Activated T-helper 1 cell treated with anti-CD3 and anti-CD28 coated beads, Interleukin-2, amount 50 U/mL, for 16 hours (primary cell): ENCODE measurements at regions not wholly inside any gene's neighbourhood (a gene's known extent, or its start where the extent isn't known, plus 50 kb on each side); places are given as distances from the start of the nearest gene placed in this dataset.

ENCODE experiments used
- DNase-seq, 2 donors: peaks; one replicate each; pipeline ENCODE4 v3.0.0-alpha.2; 2020; ENCODE audit warnings: low read depth in 1 of 2, low spot score in 1 of 2

DNA sequence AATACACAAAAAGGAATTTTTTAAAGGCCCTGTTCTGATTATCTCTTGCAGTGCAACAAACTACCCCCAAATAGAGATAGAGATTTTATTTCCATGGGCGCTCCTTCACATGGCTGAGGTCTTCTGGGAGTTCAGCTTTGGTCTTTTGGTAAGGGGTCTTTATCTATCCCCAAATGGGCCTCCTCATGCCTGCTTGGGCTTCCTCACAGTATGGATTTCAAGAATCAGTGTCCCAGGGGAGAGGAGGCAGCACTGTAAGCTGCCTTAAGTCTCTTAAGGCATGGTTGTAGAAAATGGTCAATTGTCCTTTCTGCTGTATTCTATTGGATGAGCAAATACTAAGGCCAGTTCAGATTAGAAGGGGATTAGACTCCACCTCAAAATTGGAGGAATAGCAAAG is 966.2 kb downstream of the TYW1 start:
- no peak for DNase-seq

DNA sequence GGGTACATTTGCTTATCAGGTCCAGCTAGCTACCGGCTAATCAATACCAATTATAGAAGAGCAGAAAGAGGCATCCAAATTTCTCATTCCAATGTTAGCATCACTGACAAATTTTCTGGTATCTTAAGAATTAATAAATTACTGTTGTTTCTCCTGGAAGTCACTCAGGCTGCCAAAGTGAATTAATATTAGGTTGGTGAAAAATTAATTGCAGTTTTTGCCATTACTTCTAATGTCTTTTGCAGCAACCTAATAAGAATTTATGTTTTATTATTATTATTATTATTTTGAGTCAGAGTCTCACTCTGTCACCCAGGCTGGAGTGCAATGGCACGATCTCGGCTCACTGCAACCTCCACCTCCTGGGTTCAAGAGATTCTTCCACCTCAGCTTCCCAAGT is 979.9 kb downstream of the TYW1 start:
- DNase-seq: no peak

GRCh38 chr7:67983486-67983885 is 986.9 kb downstream of the TYW1 start:
- no peak for DNase-seq

DNA sequence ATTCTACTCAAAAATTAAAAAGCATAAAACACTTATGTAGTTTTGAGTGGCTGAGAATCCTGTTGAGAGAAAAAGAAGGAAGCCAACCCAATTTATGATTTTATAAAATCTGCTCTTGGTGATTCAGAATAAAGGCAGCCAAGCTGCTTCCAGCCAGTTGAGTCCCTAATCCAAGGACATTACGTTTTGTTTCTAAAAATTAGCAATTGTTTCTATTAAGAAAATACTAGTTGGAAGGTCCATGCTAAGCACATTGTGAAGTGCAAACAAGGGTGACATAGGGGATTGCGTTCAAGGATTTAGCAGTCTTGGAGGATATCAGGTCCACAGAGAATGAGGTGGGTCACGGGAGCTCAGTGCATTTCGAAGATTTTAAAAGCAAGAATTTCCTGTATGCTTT is 987.7 kb downstream of the TYW1 start:
- no peak for DNase-seq

DNA sequence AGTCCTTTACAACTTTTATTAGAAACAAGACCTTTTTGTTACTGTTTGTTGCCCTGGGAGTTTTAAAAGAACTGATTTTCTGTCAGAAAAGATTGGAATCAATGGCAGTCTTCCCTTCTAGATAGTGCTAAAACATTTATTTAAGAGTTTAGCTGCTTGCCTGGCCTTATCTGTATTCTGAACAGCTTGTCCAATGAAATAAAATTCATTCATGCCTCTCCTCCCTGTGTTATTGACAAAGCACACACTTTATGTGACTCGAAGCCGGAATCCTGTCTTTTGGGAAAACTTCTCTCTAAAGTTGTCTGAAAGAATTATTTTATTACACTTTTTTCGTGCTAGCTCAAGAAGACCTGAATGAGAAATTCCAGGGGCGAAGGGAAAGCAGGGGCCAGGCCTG is 992.5 kb downstream of the TYW1 start:
- DNase-seq: no peak

- no peak for DNase-seq
Observed at GRCh38 chr7:67990003-67990402, 993.4 kb downstream of the TYW1 start.

DNA sequence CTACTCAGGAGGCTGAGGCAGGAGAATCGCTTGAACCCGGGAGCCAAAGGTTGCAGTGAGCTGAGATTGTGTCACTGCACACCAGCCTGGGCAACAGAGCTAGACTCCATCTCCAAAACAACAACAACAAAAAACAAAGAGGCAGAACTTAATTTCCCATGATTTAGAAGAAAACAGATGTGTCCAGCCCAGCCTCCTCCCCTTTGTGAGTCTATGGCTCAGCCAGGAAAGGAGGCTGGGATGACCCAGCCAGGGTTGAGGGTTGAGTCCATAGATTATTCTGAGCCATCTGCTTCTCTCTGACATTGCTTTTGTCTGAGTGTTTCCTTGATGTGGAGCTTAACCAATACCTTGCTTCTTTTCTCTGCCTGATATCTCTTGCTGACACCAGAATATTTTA is 994.1 kb downstream of the TYW1 start:
- DNase-seq: no peak

DNA sequence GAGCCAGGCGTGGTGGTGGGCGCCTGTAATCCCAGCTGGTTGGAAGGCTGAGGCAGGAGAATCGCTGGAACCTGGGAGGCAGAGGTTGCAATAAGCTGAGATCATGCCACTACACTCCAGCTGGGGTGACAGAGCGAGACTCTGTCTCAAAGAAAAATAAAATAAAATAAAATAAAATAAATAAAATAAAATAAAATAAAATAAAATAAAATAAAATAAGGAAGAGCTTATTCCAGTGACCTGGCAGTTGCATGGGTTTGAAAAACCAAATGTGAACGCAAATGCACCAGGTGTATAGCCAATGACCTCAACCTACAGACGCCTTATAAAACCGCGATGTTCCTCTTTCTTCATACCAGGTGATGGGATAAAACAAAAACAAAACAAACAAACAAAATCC is 995.7 kb downstream of the TYW1 start:
- DNase-seq: no peak

GRCh38 chr7:68005992-68006391 is 1009.4 kb downstream of the TYW1 start:
- no peak for DNase-seq

DNA sequence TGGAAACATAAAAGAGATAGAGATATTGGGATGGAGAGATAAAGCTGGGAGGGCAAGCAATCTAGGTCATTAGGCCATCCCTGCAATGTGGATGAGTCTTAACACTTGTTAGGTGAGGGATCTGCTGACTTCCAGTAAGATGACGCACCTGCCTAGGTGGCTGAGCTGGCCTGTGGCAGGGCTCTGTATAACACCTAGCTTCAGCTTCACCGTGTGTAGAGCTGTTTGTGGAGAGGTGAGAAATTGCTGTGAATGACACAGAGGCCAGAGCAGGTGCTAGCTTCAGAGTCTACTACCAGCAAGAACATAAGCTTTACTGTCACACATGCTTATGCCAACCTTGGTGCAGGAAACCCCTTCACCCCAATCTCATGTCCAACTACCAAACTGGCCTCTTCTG is 1010.0 kb downstream of the TYW1 start:
- DNase-seq: no peak

DNA sequence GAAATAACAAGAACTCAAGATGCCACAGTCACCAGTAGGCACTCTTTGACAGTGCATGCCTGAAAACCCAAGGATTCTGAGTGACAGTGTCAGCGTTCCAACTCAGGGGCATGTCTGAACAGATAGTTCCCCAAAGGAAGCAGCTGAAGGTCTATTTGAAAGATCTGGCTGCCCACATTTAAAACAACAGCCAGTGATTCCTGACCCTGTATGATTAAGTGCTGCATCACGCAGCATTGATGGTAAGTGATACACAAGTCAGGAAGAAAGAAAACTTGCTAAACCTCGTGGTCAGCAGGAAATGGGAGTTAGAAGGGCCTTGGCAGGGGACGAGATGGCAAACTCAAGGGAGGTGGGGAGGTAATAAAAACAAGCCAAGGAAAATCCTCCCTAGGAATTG is 1013.1 kb downstream of the TYW1 start:
- no peak for DNase-seq

DNA sequence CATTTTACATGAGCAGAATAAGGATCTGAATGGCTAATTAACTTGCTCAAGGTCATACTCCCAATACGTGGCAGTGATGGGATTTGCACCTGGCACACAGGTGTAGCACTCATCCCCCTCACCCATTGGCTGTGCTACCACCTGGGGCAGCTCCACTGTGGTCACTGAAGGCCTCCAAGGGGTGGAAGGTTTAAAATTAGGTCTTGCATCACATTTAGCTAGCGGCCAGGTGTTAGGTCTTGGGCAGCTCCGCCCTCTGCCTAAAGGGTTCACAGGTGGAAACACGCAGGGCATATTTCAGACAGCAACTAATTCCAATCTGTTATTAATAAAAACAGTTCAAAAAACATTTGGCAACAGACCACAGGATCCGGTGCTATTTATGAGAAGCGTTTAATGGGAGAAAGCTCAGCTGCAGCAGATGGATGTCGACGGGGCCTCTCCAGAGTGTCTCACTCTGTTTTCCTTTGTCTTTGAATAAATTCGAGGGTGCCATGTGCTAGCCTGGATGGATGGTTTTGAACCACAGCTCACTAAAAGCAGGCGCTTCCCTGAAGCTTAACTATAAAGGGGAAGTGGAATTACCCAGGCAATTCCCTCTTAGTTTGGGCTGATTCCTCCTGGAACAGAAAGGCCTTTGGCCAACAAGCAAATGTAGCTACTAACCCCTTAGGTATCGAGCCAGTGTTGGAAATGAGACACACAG is 1017.6 kb downstream of the TYW1 start:
- DNase-seq: no peak

DNA sequence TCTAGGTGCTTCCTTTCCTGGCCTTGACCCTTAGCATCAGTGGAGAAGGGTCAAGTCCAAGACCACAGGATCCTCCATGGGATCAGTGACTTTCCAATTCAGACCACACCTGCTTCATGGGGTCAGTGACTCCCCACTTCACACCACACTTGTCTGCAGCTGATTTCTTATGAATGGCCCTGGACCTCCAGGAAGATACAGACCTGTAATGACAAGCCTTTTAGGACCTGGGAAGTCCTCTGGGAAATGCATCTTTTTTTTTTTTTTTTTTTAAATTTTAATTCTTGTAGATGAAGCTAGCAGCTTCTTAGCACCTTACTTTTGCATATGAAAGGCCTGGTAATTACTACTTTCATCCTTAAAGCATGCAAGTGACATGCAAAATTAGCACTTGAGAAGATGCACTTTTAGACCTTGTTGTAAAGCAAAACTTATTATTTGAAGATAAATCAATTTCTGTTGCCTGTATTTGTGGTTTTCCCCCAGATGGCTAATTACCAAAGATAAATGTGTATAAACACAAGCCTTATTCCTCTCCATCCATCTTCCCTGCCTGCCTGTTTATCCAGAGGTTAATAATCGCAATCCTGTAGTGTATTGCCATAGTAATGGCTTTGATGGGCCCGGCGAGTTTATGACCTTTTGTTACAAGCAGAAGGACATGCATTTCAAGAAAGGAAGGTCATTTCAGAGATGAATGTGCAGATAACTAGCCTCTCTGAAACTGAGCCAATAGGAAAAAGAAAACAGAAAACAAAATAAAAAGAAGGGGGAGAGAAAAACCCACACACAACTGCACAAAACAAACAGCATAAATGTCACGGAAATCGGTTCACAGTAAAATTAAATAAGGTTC is 1018.7 kb downstream of the TYW1 start:
- no peak for DNase-seq

GRCh38 chr7:68015978-68016532 is 1019.4 kb downstream of the TYW1 start:
- no peak for DNase-seq

- DNase-seq: no peak
Observed at GRCh38 chr7:68020102-68020501, 1023.5 kb downstream of the TYW1 start.

DNA sequence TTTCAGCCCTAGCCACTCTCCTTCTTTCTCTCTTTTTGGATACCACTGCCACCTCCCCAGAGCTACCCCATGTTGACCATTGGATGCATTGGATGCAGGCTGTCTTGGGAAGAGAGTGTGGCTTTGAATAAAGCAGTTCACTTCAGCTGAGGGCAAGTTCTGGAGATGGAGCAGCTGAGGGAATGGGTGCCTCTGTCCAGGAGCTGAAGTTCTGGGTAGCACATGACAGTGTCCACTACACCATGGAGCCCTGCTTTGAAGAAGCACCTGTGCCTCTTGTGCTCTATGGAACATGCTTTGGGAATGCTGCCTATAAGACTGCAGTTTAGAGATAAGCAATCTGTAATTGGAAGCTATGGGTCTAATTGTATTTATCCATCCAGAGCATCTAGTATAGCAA is 1028.7 kb downstream of the TYW1 start:
- DNase-seq: no peak

- DNase-seq: no peak
Observed at GRCh38 chr7:68030530-68030929, 1033.9 kb downstream of the TYW1 start.

- no peak for DNase-seq
Observed at GRCh38 chr7:68031180-68031943, 1034.7 kb downstream of the TYW1 start.

DNA sequence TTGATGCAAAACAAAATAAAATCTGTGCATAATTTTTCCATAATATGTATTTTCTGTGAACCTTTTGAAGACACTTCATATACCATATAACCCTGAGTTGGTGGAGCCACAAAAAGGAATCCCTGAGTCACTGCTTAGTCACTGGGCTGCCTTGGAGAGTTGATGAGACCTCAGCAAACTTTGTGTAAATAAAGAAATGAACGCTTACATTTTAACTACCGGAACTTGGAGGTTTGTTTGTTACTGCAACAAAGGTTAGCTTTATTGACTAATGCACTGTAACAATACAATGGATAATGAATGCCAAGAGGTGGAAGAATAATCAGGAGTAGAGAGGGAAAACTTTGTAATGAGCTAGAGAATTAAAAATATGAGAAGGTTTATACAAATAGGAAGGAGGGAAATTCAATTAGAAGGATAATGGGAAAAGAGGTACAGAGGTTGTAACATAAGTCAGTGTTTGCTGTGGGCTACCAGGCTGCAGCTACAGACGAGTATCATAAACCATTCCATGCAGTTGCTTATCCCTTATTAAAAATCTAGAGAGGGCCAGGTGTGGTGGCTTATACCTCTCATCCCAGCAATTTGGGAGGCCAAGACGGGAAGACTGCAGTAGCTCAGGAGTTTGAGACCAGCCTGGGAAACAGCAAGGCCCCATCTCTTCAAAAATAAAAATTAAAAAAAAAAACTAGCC is 1042.1 kb downstream of the TYW1 start:
- no peak for DNase-seq

GRCh38 chr7:68041554-68041953 is 1044.9 kb downstream of the TYW1 start:
- DNase-seq: no peak

GRCh38 chr7:68043546-68043945 is 1046.9 kb downstream of the TYW1 start:
- DNase-seq: no peak
